NCI-H1694 (cell line): ENCODE measurements at regions not wholly inside any gene's neighbourhood (a gene's known extent, or its start where the extent isn't known, plus 50 kb on each side); places are given as distances from the start of the nearest gene placed in this dataset.

Experiments
- DNase-seq: peaks from one replicate; lab custom pipeline; 2025; lab: John Stamatoyannopoulos, UW

- DNase-seq: no peak
Observed at GRCh38 chr9:80233102-80233843, 661.5 kb downstream of the TLE4 start.

DNA sequence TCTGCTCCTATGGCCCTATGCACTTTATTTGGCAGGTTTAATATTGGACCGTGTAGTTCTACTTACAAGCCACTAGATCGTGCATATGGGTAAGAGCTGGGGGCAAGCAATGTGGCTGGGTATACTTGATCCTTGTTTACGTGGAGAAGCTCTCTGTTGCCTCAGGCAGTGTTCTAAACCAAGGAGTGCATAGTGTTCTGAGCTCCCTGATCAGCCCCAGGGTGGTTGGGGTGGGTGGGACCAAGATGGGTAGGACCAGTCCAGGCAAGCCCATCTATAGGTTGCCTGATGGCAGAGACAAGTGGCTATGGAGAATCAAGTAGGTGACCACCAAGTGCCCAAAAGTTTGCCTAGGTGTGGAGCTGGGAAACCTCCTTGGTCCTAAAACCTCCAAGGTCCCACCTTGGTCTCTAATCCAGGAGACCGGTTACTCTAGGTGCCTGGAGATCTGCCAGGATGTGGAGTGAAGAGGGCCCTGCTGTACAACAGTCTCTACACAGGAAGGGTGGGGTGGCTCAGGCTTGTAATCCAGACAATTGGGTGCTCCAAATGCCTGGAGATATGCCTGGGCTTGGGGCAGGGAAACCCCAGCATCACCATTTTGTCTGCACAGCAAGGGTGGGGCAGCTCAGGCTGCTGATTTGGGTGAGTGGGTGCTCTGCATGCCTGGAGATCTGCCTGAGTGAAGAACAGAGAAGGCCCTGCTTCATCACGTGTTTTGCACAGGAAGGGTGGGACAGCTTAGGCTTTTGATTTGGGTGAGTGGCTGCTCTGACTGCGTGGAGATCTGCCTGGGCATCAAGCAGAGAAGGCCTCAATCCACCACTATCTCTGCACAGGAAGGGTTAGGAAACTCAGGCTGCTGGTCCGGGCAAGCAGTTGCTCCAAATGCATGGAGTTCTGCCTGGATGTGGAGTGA is 659.8 kb downstream of the TLE4 start:
- no peak for DNase-seq

DNA sequence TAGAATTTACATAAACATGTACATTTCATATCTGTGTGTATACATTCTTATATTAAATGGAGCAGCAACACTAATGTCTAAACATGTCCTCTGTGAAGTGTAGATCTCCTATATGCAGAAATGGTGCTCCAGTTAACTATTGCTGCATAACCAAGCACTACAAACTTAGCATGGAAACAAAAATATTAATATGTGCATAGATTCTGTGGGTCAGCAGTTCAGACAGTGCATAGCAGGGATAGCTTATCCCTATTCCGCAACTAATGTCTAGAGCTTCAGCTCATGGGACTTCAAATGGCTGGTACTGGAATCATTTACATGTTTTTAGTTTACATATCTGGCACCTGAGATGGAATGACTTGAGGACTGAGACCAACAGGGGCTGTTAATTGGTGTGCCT is 652.1 kb downstream of the TLE4 start:
- DNase-seq: no peak

- DNase-seq: no peak
Observed at GRCh38 chr9:80222466-80223169, 650.9 kb downstream of the TLE4 start.

DNA sequence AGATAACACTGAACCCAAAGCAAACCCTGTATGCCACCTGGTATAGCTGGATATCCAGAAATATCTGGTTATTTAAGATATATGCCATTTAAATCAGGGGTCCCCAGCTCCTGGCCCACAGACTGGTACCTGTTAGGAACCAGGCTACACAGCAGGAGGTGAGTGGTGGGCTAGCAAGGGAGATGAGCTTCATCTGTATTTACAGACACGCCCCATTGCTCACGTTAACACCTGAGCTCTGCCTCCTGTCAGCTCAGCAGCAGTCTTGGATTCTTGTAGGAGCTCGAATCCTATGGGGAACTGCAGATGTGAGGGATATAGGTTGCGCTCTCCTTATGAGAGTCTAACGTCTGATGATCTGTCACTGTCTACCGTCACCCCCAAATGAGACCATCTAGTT is 646.6 kb downstream of the TLE4 start:
- DNase-seq: no peak

DNA sequence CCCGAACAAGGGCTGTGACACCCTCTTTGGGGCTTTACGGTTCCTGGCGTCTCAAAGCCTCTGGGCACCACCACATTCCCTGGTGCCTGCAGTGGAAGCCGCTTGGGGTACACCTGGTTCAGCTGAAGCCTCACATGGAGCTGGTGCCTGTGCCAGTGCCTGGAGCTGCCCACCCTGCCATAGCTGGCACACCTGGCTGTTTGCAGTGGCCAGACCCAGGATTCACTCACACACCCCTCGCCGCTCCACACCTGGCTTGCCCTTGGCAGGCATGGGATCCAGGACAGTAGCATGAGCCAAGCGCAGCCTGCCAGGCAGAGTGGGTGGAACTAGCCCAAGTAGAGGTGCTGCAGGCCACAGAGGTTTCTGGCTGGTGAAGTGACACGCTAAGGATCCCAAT is 641.8 kb downstream of the TLE4 start:
- no peak for DNase-seq

DNA sequence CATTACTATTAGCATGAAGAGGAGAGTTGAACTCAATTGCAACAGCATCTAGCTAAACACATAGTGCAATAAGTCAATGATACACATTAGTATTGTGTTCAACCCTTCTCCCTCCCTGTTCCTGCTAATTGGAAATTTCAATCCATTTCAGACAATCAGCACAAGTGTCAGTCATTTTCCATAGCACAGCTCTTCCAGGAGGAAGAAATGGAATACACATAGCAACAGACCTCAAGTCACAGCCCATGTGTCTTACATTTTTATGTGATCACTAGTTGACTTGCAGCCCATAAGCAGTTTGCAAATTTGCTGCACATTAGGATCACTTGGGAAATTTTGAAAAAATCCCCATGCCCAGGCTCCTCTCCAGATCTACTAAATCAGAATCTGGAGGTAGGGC is 636.9 kb downstream of the TLE4 start:
- no peak for DNase-seq

DNA sequence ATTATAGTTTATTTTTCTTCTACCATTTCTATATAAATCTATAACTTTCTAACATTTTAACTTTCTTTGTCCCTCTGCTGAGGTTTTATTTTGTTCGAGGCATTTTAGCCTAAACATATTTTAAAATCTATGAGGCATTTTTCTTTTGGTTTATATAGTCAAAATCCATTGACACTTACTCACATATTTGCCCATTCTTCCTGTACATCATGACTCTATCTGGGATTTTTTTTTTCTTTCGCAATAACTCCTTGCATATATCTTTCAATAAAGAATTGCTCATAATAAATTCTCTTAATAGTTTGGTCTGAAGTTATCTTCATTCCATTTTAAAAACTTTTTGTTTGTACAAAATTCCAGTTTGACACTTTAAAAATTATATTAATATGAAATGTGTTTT is 632.3 kb downstream of the TLE4 start:
- no peak for DNase-seq

GRCh38 chr9:80197661-80198060 is 625.9 kb downstream of the TLE4 start:
- DNase-seq: no peak

DNA sequence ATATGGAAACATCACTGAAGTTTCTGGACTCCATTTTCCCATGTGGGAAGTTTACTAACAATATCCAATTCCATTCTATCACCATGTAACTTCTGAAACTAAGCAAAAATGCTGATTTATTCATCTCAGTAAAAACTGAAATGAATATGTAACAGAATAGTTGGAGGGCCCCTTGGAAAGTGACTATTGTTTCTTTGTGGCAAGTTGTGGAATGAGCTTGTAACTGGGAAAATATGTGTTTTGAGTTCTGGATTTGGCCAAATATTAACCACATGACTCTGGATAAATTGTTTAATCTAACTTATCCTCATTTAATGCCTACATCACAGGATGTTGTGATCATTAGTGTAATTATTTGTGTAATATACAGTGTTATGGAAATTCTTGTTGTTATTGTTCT is 619.3 kb downstream of the TLE4 start:
- DNase-seq: no peak

GRCh38 chr9:80188579-80188978 is 616.8 kb downstream of the TLE4 start:
- DNase-seq: no peak

DNA sequence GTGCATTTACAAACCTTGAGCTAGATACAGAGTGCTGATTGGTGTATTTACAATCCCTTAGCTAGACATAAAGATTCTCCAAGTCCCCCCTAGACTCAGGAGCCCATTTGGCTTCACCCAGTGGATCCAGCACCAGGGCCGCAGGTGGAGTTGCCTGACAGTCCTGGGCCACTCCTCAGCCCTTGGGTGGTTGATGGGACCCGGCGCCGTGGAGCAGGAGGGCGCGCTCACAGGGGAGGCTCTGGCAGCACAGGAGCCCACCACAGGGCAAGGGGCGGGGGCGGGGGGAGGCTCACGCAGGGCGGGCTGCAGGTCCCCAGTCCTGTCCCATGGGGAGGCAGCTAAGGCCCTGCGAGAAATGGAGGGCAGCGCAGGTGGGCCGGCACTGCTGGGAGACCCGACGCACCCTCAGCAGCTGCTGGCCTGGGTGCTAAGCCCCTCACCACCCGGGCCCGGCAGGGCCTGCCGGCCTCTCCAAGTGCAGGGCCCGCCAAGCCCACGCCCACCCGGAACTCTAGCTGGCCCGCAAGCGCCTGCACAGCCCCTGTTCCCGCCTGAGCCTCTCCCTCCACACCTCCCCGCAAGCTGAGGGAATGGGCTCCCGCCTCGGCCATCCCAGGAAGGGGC is 613.5 kb downstream of the TLE4 start:
- DNase-seq: no peak

DNA sequence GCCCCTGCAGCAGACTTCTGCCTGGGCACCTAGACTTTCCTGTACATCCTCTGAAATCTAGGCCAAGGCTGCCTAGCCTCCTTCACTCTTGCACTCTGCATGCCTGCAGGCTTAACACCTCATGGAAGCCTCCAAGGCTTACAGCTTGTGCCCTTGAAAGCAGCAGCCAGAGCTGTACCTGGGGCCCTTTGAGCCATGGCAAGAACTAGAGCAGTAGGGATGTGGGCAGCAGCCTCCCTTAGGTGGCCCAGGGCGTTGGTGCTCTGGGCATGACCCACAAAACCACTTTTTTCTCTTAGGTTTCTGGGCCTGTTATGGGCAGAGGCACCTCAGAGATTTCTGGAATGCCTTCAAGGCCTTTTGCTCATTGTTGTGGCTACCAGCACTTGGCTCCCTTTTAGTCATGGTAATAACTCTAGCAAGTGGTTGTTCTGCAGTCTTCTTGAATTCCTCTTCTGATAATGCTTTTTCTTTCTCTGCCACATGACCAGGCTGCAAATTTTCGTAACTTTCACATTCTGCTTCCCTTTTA is 606.2 kb downstream of the TLE4 start:
- DNase-seq: no peak

GRCh38 chr9:80175286-80176150 is 603.8 kb downstream of the TLE4 start:
- no peak for DNase-seq

DNA sequence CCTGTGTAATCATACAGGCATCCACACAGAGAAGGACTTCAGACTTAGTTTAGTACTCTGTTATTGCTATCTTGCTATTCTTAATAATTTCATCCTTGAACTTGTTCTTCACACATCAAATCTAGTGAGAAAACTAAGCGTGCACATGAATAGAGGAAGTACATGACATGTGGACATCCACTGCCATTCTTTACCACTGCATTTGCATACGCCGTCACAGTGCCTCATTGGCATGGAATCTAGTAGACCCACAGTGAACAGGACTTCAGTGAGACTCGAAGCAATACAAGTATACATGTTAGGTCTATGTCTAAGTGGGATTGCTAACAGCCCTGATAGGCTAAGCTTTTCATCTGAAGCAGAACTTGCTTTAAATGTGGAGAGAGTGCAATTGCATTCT is 592.1 kb downstream of the TLE4 start:
- DNase-seq: no peak

- no peak for DNase-seq
Observed at GRCh38 chr9:80158554-80159170, 586.9 kb downstream of the TLE4 start.

- no peak for DNase-seq
Observed at GRCh38 chr9:80158131-80158530, 586.4 kb downstream of the TLE4 start.

DNA sequence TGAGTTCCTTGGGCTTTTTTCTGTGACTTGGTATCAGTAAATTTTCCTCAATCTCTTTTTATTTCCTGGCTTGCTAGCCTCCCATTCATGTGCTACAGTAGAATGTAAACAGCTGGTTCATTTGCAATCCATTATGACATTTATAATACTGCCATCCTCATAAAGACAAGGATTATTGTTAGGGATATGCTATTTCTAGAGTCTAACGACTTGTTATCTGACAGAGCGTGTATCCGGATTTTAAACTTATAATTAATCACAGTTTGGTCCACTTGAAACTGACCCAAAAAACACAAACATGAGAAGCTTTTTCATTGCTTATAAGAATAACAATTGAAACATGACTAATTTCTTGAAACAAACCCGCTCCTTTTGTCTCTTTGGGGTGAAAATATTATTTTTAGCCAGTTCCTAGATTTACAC is 585.8 kb downstream of the TLE4 start:
- no peak for DNase-seq

DNA sequence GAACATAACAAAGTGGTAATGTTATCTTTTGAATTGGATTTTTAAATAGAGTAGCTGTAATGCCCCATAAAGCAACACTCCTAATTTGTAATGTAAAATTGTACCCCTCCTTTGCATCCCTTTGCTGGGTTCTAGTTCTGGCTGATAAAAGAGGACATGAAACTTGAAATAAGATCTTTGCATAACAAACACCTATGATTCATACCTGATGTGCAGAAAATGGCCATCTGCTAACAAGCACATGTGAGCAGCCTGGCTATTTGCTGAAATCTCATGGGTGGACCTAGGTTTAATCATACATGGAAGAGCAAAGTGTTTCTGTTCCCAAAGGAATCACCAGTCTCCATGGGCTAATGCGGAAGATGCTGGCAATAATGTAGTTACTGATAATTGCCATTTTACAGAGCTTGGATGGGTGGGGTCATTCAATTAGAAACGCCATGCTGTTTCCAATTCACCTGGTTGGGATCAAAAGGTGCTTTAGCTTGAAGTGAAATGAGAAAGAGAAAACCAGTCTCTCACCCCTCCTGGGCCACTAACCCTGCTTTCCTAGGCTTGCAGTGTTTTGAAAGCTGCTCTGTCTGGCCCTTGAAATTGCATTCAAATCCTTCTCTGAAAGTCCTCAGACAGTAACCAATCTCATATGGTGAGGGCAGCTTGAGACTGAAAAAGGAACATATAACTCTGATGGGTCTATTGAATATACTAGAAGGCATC is 585.1 kb downstream of the TLE4 start:
- no peak for DNase-seq

DNA sequence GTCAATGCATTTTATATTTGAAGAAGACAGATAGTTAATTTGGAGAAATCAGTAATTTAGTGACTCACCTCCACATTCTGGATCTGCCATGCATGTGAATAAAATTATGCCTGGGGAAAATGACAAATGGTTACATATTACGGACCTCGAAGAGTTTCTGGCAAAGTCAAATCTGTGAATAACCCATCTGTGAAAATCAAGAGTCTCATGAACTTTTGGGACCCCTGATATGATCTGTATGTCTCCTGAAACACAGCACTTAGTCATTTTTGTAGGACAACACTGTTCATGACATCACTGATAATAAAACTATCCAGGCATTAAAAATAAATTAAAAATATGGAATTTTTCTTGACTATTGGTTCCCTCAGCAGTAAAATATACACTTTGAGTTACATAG is 584.5 kb downstream of the TLE4 start:
- DNase-seq: no peak
